Pancreas (tissue), 10 donors: ENCODE measurements at regions not wholly inside any gene's neighbourhood (a gene's known extent, or its start where the extent isn't known, plus 50 kb on each side); places are given as distances from the start of the nearest gene placed in this dataset.

Experiments used
- ATAC-seq, 4 donors: fragments of 200-7000 bp; cut with Tn5 transposase; one replicate each; pipeline versions ENCODE4 v1.8.0 to v1.9.1; 2020; ENCODE audit warnings: mild to moderate bottlenecking in 4 of 4, moderate library complexity in 4 of 4
- DNase-seq, 6 donors: peaks; one replicate each; pipeline ENCODE4 v3.0.0-alpha.2; 2020
- FAIRE-seq: peaks from 2 replicates; lab custom pipeline; 2012; peaks lifted over from hg19 to GRCh38; lab: Jason Lieb, UNC
- H3K27ac ChIP-seq, 4 donors: fragments of 200-600 bp; sonication (generic); 1 replicate in 3 of 4; 2 replicates in 1 of 4; pipeline versions ENCODE4 v1.5.0 to v1.8.0; 2020
- H3K27me3 ChIP-seq, 4 donors: fragments of 200-600 bp; one replicate each; pipeline ENCODE4 v1.8.0; 2021
- H3K36me3 ChIP-seq, 3 donors: fragments of 200-600 bp; sonication (generic) in 1 of 3; one replicate each; pipeline versions ENCODE4 v1.5.0 to v1.8.0; 2020 to 2021
- H3K4me1 ChIP-seq, 3 donors: fragments of 200-600 bp; one replicate each; pipeline ENCODE4 v1.8.0; 2021
- H3K4me3 ChIP-seq, 4 donors: fragments of 200-600 bp; sonication (generic) in 2 of 4; one replicate each; pipeline versions ENCODE4 v1.5.0 to v1.8.0; 2020 to 2021
- H3K9me3 ChIP-seq, 4 donors: fragments of 200-600 bp; one replicate each; pipeline ENCODE4 v1.8.0; 2021
- CTCF ChIP-seq, 4 donors: fragments of 200-600 bp; sonication (generic) in 3 of 4; IDR thresholded peaks; one replicate each; pipeline versions ENCODE4 v1.5.0 to v1.8.0; 2021; ENCODE audit warnings: antibody characterized with exemption in 4 of 4
- WGBS, 2 donors: extraction: QIAGEN DNeasy Blood & Tissue Kit; methylation state at CpG; one replicate each; pipeline ENCODE4 v1.1.7; 2013; 5-methylcytosine and 5-hydroxymethylcytosine counted together
- intact Hi-C, 3 donors: fragments of 100-400 bp; cut with DNase I; formaldehyde crosslinking; loops; one replicate each; pipeline versions ENCODE4 v1.11.1 to v1.14.2; 2022
- donor health status: healthy with polysubstance abuse.
- donor health status: DM: no; HTN: no; CAD: no; lungs with moderate emphysema.
- donor health status: DM: no; HTN: no; CAD: no.
- donor health status: control.
- donor health status: control.
- donor health status: Bipolar disorder and iron deficiency.
- donor health status: DM: yes; HTN: yes; CAD: no.
- donor health status: DM: no; HTN: no; CAD: no.
- donor health status: DM: no; HTN: no; CAD: no.
- donor health status: DM: yes; HTN: yes; CAD: no.

- intact Hi-C loops = no loop called here
- no peaks in the 10 kb centered on the region for H3K27me3 ChIP-seq
- H3K4me3 ChIP-seq = no peak overlapping the region
- FAIRE-seq = no peak
- WGBS, 2 donors = 19 to 22% methylated on average over 2 of the region's 2 CpGs
- no peak overlapping the region for H3K27ac ChIP-seq
- no peaks in the 10 kb centered on the region for H3K4me1 ChIP-seq
- no peak for DNase-seq
- no peak for ATAC-seq
- TF ChIP-seq CTCF (IDR thresholded peaks at IDR 0.05) = no peak
- no peaks in the 10 kb centered on the region for H3K36me3 ChIP-seq
- H3K9me3 ChIP-seq = no peaks in the 10 kb centered on the region
Observed at GRCh38 chr11:21704539-21704938, 488.3 kb upstream of the ANO5 start.

GRCh38 chr11:21707116-21707739, 485.7 kb upstream of the ANO5 start:
- Histone ChIP-seq H3K36me3 (no peaks in the 10 kb centered on the region), H3K9me3 (no peaks in the 10 kb centered on the region), H3K27me3 (no peaks in the 10 kb centered on the region), H3K4me3 (no peak overlapping the region), H3K27ac (no peak overlapping the region), H3K4me1 (no peaks in the 10 kb centered on the region)
- DNase-seq (no peak), ATAC-seq (no peak), FAIRE-seq (no peak)
- no peak for TF ChIP-seq CTCF (IDR thresholded peaks at IDR 0.05)
- 15 to 25% methylated on average over 2 of the region's 2 CpGs for WGBS, 2 donors
- intact Hi-C loops = no loop called here

DNA sequence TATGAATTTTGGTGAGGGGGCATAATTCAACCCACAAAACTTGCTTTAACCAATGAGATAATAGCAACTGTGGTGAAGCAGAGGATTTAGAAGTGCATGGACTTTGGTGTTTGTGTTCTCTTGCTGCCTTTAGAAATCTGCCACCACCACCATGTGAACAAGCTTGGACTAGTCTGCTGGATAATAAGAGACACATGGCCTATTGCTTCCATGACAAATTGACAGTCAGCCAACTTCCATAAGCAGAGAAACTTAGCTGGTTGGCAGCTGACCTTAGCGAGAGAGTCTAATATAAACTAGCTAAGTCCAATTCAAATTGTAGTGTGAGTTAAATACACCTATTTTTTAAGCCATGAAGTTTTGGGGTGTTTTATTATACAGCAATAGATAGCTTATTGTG, 482.1 kb upstream of the ANO5 start:
- no peak for ATAC-seq
- Histone ChIP-seq H3K4me3 (no peak overlapping the region), H3K36me3 (no peaks in the 10 kb centered on the region), H3K27me3 (no peaks in the 10 kb centered on the region), H3K4me1 (no peaks in the 10 kb centered on the region), H3K27ac (no peak overlapping the region), H3K9me3 (no peaks in the 10 kb centered on the region)
- no peak for FAIRE-seq
- no peak for DNase-seq
- TF ChIP-seq CTCF (IDR thresholded peaks at IDR 0.05) = no peak
- intact Hi-C loops = no loop called here
- WGBS, 2 donors = 73 to 75% methylated on average over 1 of the region's 1 CpG

- no peak for TF ChIP-seq CTCF (IDR thresholded peaks at IDR 0.05)
- no peaks in the 10 kb centered on the region for H3K36me3 ChIP-seq
- no peak for DNase-seq
- H3K4me3 ChIP-seq = no peak overlapping the region
- H3K9me3 ChIP-seq = no peaks in the 10 kb centered on the region
- no peak for ATAC-seq
- intact Hi-C loops = no loop called here
- no peak for FAIRE-seq
- 36 to 66% methylated on average over 2 of the region's 2 CpGs for WGBS, 2 donors
- H3K27me3 ChIP-seq = no peaks in the 10 kb centered on the region
- H3K27ac ChIP-seq = no peak overlapping the region
- no peaks in the 10 kb centered on the region for H3K4me1 ChIP-seq
Observed at GRCh38 chr11:21711341-21711740, 481.5 kb upstream of the ANO5 start.

- ATAC-seq (no peak), FAIRE-seq (no peak), DNase-seq (no peak)
- TF ChIP-seq CTCF (IDR thresholded peaks at IDR 0.05) = no peak
- Histone ChIP-seq H3K4me1 (no peaks in the 10 kb centered on the region), H3K36me3 (no peaks in the 10 kb centered on the region), H3K27ac (no peak overlapping the region), H3K9me3 (no peaks in the 10 kb centered on the region), H3K4me3 (no peak overlapping the region), H3K27me3 (no peaks in the 10 kb centered on the region)
- intact Hi-C loops = no loop called here
Observed at GRCh38 chr11:21723678-21724077, 469.2 kb upstream of the ANO5 start.
